H1 (cell line): ENCODE measurements at regions not wholly inside any gene's neighbourhood (a gene's known extent, or its start where the extent isn't known, plus 50 kb on each side); places are given as distances from the start of the nearest gene placed in this dataset.

ENCODE experiments used
- CTCF ChIA-PET: fragments of 300-600 bp; sonication (Branson Sonifier 250); formaldehyde crosslinking; loops from one replicate; lab custom pipeline; 2021; ENCODE audit not compliant: partially characterized antibody; lab: Charles Lee
- POLR2A ChIA-PET: fragments of 300-600 bp; sonication (Branson Sonifier 250); formaldehyde crosslinking; loops from one replicate; lab custom pipeline; 2021; ENCODE audit warnings: inconsistent platforms; ENCODE audit not compliant: partially characterized antibody; lab: Charles Lee
- DNase-seq, 2 experiments: peaks; one replicate each; pipeline versions ENCODE4 v3.0.0 to v3.0.0-alpha.2; 2010 to 2022; ENCODE audit warnings: low spot score in 2 of 2, low read depth in 1 of 2, mixed read lengths in 1 of 2
- FAIRE-seq: peaks from 2 replicates; lab custom pipeline; 2011; peaks lifted over from hg19 to GRCh38; lab: Jason Lieb, UNC
- H2AFZ ChIP-seq: 2 replicates; pipeline ENCODE4 v1.8.1; 2012; ENCODE audit warnings: low read length, inconsistent platforms
- H2AK5ac ChIP-seq: 2 replicates; pipeline ENCODE4 v1.6.1; 2013; ENCODE audit warnings: low read depth, low read length
- H2BK120ac ChIP-seq: replicated peaks from 2 replicates; pipeline ENCODE3; 2013; ENCODE audit warnings: low read depth, low read length, inconsistent platforms
- H2BK12ac ChIP-seq: 2 replicates; pipeline ENCODE4 v1.6.1; 2013; ENCODE audit warnings: low read depth, low read length
- H2BK15ac ChIP-seq: 2 replicates; pipeline ENCODE4 v1.6.1; 2013; ENCODE audit warnings: low read length
- H2BK20ac ChIP-seq: 2 replicates; pipeline ENCODE4 v1.6.1; 2013; ENCODE audit warnings: low read length
- H2BK5ac ChIP-seq: 2 replicates; pipeline ENCODE4 v1.6.1; 2013; ENCODE audit warnings: low read depth, low read length
- H3K14ac ChIP-seq: 2 replicates; pipeline ENCODE4 v1.6.1; 2013; ENCODE audit warnings: inconsistent platforms; ENCODE audit not compliant: insufficient read length
- H3K18ac ChIP-seq: 2 replicates; pipeline ENCODE4 v1.6.1; 2013; ENCODE audit warnings: low read length; ENCODE audit errors: extremely low read depth
- H3K23ac ChIP-seq: 2 replicates; pipeline ENCODE4 v1.6.1; 2013; ENCODE audit warnings: inconsistent platforms; ENCODE audit not compliant: insufficient read length
- H3K23me2 ChIP-seq: 2 replicates; pipeline ENCODE4 v1.6.1; 2013; ENCODE audit warnings: low read depth, low read length
- H3K27ac ChIP-seq: 2 replicates; pipeline ENCODE4 v1.6.1; 2011; ENCODE audit warnings: low read depth, low read length, inconsistent platforms
- H3K27me3 ChIP-seq, 4 experiments: replicated peaks in 1 of 4; 1 replicate in 1 of 4; 2 replicates in 3 of 4; pipeline versions ENCODE4 v1.6.1 to v1.8.1; 2011 to 2013; ENCODE audit warnings: low read length in 3 of 4, mild to moderate bottlenecking in 3 of 4, inconsistent platforms in 2 of 4, mixed read lengths in 2 of 4, moderate library complexity in 1 of 4; ENCODE audit not compliant: control insufficient read depth in 3 of 4, insufficient read depth in 3 of 4; ENCODE audit errors: extremely low read depth in 1 of 4
- H3K36me3 ChIP-seq, 4 experiments: 2 replicates each; pipeline versions ENCODE4 v1.6.1 to v1.8.1; 2011 to 2013; ENCODE audit warnings: mild to moderate bottlenecking in 4 of 4, low read length in 3 of 4, moderate library complexity in 2 of 4, control low read depth in 1 of 4, inconsistent platforms in 1 of 4; ENCODE audit not compliant: insufficient read depth in 4 of 4, control insufficient read depth in 2 of 4
- H3K4ac ChIP-seq: replicated peaks from 2 replicates; pipeline ENCODE3; 2013; ENCODE audit warnings: low read length, low read depth, mixed read lengths, inconsistent platforms; ENCODE audit not compliant: insufficient read length
- H3K4me1 ChIP-seq, 4 experiments: replicated peaks in 1 of 4; 1 replicate in 1 of 4; 2 replicates in 3 of 4; pipeline versions ENCODE4 v1.6.1 to v1.8.1; 2011 to 2013; ENCODE audit warnings: low read length in 3 of 4, inconsistent platforms in 2 of 4, mixed read lengths in 1 of 4; ENCODE audit not compliant: insufficient read depth in 4 of 4, control insufficient read depth in 3 of 4
- H3K4me2 ChIP-seq, 2 experiments: 2 replicates each; pipeline versions ENCODE4 v1.6.1 to v1.8.1; 2011 to 2013; ENCODE audit warnings: low read depth in 2 of 2, low read length in 2 of 2, control low read depth in 1 of 2, inconsistent platforms in 1 of 2, mild to moderate bottlenecking in 1 of 2; ENCODE audit not compliant: insufficient read depth in 1 of 2
- H3K4me3 ChIP-seq, 4 experiments: fragments of 200-600, 300-600 bp in 1 of 4; sonication (generic), shearing (Covaris generic), sonication (Bioruptor Twin) in 1 of 4; 2 replicates each; pipeline versions ENCODE4 v1.5.1 to v1.8.1; 2011 to 2016; ENCODE audit warnings: low read length in 4 of 4, low read depth in 3 of 4, control low read depth in 2 of 4, inconsistent platforms in 2 of 4, mild to moderate bottlenecking in 2 of 4, mixed read lengths in 1 of 4, moderate library complexity in 1 of 4; ENCODE audit not compliant: insufficient read depth in 2 of 4; ENCODE audit errors: extremely low read depth in 1 of 4
- H3K56ac ChIP-seq: replicated peaks from 2 replicates; pipeline ENCODE3; 2013; ENCODE audit warnings: low read depth, mild to moderate bottlenecking, mixed read lengths, low read length, inconsistent platforms; ENCODE audit not compliant: insufficient read length
- H3K79me1 ChIP-seq: 2 replicates; pipeline ENCODE4 v1.6.1; 2013; ENCODE audit warnings: low read depth, low read length, control low read depth
- H3K79me2 ChIP-seq, 2 experiments: 2 replicates each; pipeline versions ENCODE4 v1.6.1 to v1.8.1; 2012 to 2013; ENCODE audit warnings: low read length in 2 of 2, mild to moderate bottlenecking in 2 of 2, inconsistent platforms in 1 of 2; ENCODE audit not compliant: insufficient read depth in 2 of 2, control insufficient read depth in 1 of 2
- H3K9ac ChIP-seq, 4 experiments: replicated peaks in 1 of 4; 1 replicate in 1 of 4; 2 replicates in 3 of 4; pipeline versions ENCODE4 v1.6.1 to v1.8.1; 2011 to 2013; ENCODE audit warnings: low read depth in 3 of 4, low read length in 3 of 4, control low read depth in 2 of 4, mild to moderate bottlenecking in 2 of 4, moderate library complexity in 2 of 4, inconsistent platforms in 1 of 4; ENCODE audit errors: extremely low read depth in 1 of 4
- H3K9me3 ChIP-seq, 2 experiments: 2 replicates each; pipeline versions ENCODE4 v1.6.1 to v1.8.1; 2012 to 2013; ENCODE audit warnings: mild to moderate bottlenecking in 2 of 2, moderate library complexity in 2 of 2, control low read depth in 1 of 2, inconsistent platforms in 1 of 2, low read depth in 1 of 2, low read length in 1 of 2, mixed read lengths in 1 of 2; ENCODE audit not compliant: insufficient read depth in 2 of 2
- H4K20me1 ChIP-seq, 2 experiments: replicated peaks in 1 of 2; 2 replicates each; pipeline versions ENCODE3 to v1.8.1; 2011 to 2013; ENCODE audit warnings: inconsistent platforms in 2 of 2, low read length in 2 of 2, mild to moderate bottlenecking in 1 of 2; ENCODE audit not compliant: insufficient read depth in 2 of 2, control insufficient read depth in 1 of 2
- H4K5ac ChIP-seq: 2 replicates; pipeline ENCODE4 v1.6.1; 2013; ENCODE audit warnings: low read length, low read depth, mixed read lengths, inconsistent platforms; ENCODE audit not compliant: insufficient read length
- H4K8ac ChIP-seq: 2 replicates; pipeline ENCODE4 v1.8.0; 2013; ENCODE audit warnings: mild to moderate bottlenecking, moderate library complexity, low read length, inconsistent platforms; ENCODE audit not compliant: insufficient read depth; ENCODE audit errors: extremely low read depth
- H4K91ac ChIP-seq: replicated peaks from 2 replicates; pipeline ENCODE3; 2013; ENCODE audit warnings: low read length, mixed read lengths, inconsistent platforms; ENCODE audit not compliant: insufficient read length
- CTBP2 ChIP-seq: IDR thresholded peaks from 2 replicates; pipeline ENCODE4 v1.7.0; 2011; ENCODE audit warnings: borderline replicate concordance, mild to moderate bottlenecking, moderate library complexity, mixed read lengths, low read length; ENCODE audit not compliant: insufficient read depth, insufficient read length
- EGR1 ChIP-seq: IDR thresholded peaks from 2 replicates; pipeline ENCODE4 v1.6.1; 2011; ENCODE audit warnings: low read depth, low read length, borderline replicate concordance
- EZH2 ChIP-seq: fragments of 200-600 bp; sonication (generic); IDR thresholded peaks from 2 replicates; pipeline ENCODE4 v1.7.1; 2012; ENCODE audit warnings: low read depth, mild to moderate bottlenecking, moderate library complexity, low read length, inconsistent platforms; ENCODE audit not compliant: severe bottlenecking
- GTF2F1 ChIP-seq: IDR thresholded peaks from 2 replicates; pipeline ENCODE4 v1.6.1; 2012; ENCODE audit warnings: low read depth, low read length, improper control_type of control experiment, borderline replicate concordance
- JUND ChIP-seq: IDR thresholded peaks from 2 replicates; pipeline ENCODE4 v1.6.1; 2011; ENCODE audit warnings: mild to moderate bottlenecking, improper control_type of control experiment, low read length
- POU5F1 ChIP-seq: IDR thresholded peaks from 2 replicates; pipeline ENCODE4 v1.6.1; 2011; ENCODE audit warnings: low read depth, mild to moderate bottlenecking, low read length, moderate library complexity
- RFX5 ChIP-seq: IDR thresholded peaks from 2 replicates; pipeline ENCODE4 v1.6.1; 2011; ENCODE audit warnings: low read depth, low read length, improper control_type of control experiment, borderline replicate concordance
- SIX5 ChIP-seq: IDR thresholded peaks from 2 replicates; pipeline ENCODE4 v1.6.1; 2011; ENCODE audit warnings: mild to moderate bottlenecking, low read depth, low read length
- WGBS, 2 experiments: shearing (Covaris generic) in 1 of 2; methylation state at CpG; one replicate each; pipeline versions ENCODE4 v1.1.6 to v1.1.7; 2013 to 2015; ENCODE audit warnings: low lambda C conversion rate in 2 of 2, mixed read lengths in 2 of 2, inconsistent platforms in 1 of 2, low coverage in 1 of 2, missing lambda C conversion rate in 1 of 2; ENCODE audit not compliant: insufficient replicate concordance in 2 of 2, insufficient coverage in 1 of 2, insufficient read length in 1 of 2; ENCODE audit errors: extremely low coverage in 1 of 2, missing lambda C conversion rate in 1 of 2; 5-methylcytosine and 5-hydroxymethylcytosine counted together

- TF ChIP-seq EZH2, result no peak
- TF ChIP-seq CTBP2, result no peak
- no peak for TF ChIP-seq GTF2F1
- no peak for TF ChIP-seq EGR1
- TF ChIP-seq POU5F1, result no peak
- TF ChIP-seq RFX5, result no peak
- TF ChIP-seq SIX5, result no peak
- TF ChIP-seq JUND, result no peak
- Histone ChIP-seq H3K23ac (no peak overlapping the region), H4K91ac (no peak overlapping the region), H3K18ac (no peak overlapping the region), H2BK20ac (no peak overlapping the region), H3K4ac (no peak overlapping the region), H3K56ac (no peak overlapping the region), H3K14ac (no peak overlapping the region), H3K9me3 (no peaks in the 10 kb centered on the region), H2AFZ (no peak overlapping the region), H3K79me1 (no peaks in the 10 kb centered on the region), H4K20me1 (no peaks in the 10 kb centered on the region), H2AK5ac (no peak overlapping the region), H3K27me3 (peaks cover 0 to 3% (median 0%) of the 10 kb centered on the region in 4 experiments; a peak in 2 of 7 replicates), H2BK120ac (no peak overlapping the region), H3K27ac (no peak overlapping the region), H3K36me3 (no peaks in the 10 kb centered on the region), H3K23me2 (no peaks in the 10 kb centered on the region), H3K79me2 (no peaks in the 10 kb centered on the region), H2BK5ac (no peak overlapping the region), H3K4me1 (no peaks in the 10 kb centered on the region), H3K4me3 (no peak overlapping the region), H2BK12ac (no peak overlapping the region), H4K5ac (no peak overlapping the region), H3K4me2 (no peak overlapping the region), H3K9ac (no peak overlapping the region), H4K8ac (no peak overlapping the region; the same call in 1 of the 2 replicates), H2BK15ac (no peak overlapping the region)
- DNase-seq, result no peak
- WGBS, 2 experiments, result 91% methylated on average over 8 of the region's 8 CpGs; no CpG with 5 or more reads in 1 of the 2 experiments
- CTCF ChIA-PET, result no interaction called here
- FAIRE-seq, result no peak
- POLR2A ChIA-PET, result interaction anchor here (1.0 kb wide), 1 partner anchor 11 kb away, joined by 4 read pairs; no protein-coding TSS in a partner anchor
These were observed 64.0 kb upstream of the XPA start for GRCh38 chr9:97761056-97761598.
